Inferior parietal cortex (tissue), 1 donor: ENCODE measurements at regions not wholly inside any gene's neighbourhood (a gene's known extent, or its start where the extent isn't known, plus 50 kb on each side); places are given as distances from the start of the nearest gene placed in this dataset.

Experiments used
- DNase-seq: peaks from one replicate; pipeline ENCODE4 v3.0.0-alpha.2; 2016; ENCODE audit errors: extremely low spot score

GRCh38 chr5:136694258-136694657 lies 328.9 kb upstream of the TRPC7 start:
- DNase-seq = no peak

GRCh38 chr5:136689552-136689951 lies 324.2 kb upstream of the TRPC7 start:
- DNase-seq = no peak

- DNase-seq = no peak
Observed at GRCh38 chr5:136686192-136686872, 321.0 kb upstream of the TRPC7 start.

DNA sequence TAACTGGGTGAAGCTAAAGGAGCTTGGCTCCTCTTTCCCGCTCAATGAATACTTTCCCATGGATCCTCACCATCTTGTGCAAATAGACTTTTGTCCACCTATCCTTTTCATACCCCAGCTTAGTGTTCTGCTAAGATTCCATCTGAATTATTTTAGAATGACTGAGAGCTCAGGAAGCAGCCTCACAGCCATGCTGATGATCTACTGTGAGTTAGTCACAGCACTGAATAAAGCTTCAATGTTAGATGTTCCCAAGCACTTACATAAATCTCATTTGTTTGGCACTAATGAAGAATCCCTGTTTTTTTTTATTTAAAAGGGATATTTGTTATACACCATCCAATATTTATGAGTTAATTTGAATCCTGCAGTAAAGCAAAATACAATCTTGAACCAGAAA lies 317.6 kb upstream of the TRPC7 start:
- no peak for DNase-seq

DNA sequence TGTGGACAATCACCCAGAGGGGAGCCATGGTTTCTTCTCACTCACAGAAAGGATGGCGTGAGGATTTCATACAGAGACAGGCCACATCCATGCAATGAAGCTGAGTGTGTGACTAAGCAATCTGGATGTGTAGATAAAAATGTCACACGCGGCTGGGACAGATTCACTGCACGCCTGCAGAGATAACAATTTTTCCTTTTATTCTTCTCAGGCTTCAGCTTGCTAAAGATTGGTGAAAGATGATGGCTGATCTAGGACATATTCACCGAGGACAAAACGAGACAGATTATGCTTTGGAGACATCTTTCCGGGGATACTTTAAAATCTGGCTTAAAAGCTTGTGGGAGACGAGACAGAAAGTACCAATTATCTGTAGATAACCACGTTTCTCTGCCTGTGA lies 313.9 kb upstream of the TRPC7 start:
- no peak for DNase-seq

- no peak for DNase-seq
Observed at GRCh38 chr5:136677217-136677616, 311.9 kb upstream of the TRPC7 start.

GRCh38 chr5:136676685-136677084 lies 311.3 kb upstream of the TRPC7 start:
- DNase-seq = no peak

GRCh38 chr5:136675769-136676168 lies 310.4 kb upstream of the TRPC7 start:
- DNase-seq = no peak

DNA sequence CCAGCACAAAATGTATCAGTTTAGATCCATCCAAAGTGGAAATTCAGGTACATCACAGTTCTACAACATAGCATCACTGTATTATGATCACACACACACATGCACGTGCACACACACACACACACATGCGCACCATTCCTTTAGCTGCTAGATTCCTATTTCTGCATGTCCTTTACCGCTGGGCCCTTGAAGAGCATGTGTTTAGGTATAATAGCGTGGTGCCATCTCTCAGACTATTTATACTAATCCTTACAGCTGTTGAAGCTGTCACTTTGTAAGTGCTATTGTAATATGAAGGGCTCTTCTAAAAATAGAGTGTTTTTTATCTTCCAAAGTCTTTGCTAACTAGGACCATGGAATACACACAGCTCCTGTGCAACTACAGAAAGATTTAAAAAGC lies 308.8 kb upstream of the TRPC7 start:
- no peak for DNase-seq

- no peak for DNase-seq
Observed at GRCh38 chr5:136667789-136668188, 302.4 kb upstream of the TRPC7 start.

GRCh38 chr5:136666970-136667620 lies 301.8 kb upstream of the TRPC7 start:
- no peak for DNase-seq

GRCh38 chr5:136665331-136665730 lies 300.0 kb upstream of the TRPC7 start:
- DNase-seq = peak; percentile 8

DNA sequence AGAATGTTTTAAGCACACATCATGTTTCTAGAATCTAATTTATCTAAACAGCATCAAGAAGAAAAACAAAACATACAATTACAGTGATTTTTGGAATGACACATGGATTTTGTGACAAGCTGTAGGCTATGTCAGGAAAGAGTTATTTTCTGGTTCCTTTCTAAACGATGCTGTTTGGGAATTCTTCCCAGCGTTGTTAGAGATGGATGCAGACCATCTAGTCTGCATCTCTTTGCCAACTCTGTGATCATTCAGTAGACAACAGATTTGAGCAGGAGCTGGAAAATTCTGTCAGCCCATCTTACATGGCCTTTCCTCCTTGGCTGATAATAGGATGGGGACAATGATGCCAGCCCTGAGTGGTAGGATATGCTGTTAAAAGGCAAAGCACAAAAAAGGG lies 295.7 kb upstream of the TRPC7 start:
- DNase-seq = no peak

- no peak for DNase-seq
Observed at GRCh38 chr5:136656811-136657210, 291.5 kb upstream of the TRPC7 start.

GRCh38 chr5:136655468-136655867 lies 290.1 kb upstream of the TRPC7 start:
- DNase-seq = no peak

- DNase-seq = no peak
Observed at GRCh38 chr5:136646915-136647314, 281.6 kb upstream of the TRPC7 start.

GRCh38 chr5:136642976-136643375 lies 277.6 kb upstream of the TRPC7 start:
- no peak for DNase-seq

GRCh38 chr5:136639616-136640015 lies 274.3 kb upstream of the TRPC7 start:
- DNase-seq = no peak

GRCh38 chr5:136638084-136638483 lies 272.7 kb upstream of the TRPC7 start:
- no peak for DNase-seq

DNA sequence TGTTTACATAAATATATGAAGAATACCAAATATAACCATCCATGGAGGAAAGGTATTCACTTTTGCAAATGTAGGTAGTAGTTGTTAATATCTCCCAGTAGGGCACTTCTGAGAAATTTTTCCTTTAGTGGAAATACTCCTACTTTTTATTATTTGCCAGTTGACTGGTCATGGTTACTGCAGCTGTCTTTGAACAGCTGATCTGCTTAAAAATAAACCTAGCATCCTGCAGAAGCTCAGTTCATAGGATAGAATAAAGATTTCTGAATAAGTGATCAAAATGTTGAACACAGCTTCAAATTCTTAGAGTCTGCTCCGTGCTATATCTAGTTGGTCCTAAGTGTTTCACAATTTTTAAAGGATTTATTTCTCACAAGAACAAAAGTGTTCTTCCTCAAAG lies 270.7 kb upstream of the TRPC7 start:
- no peak for DNase-seq

DNA sequence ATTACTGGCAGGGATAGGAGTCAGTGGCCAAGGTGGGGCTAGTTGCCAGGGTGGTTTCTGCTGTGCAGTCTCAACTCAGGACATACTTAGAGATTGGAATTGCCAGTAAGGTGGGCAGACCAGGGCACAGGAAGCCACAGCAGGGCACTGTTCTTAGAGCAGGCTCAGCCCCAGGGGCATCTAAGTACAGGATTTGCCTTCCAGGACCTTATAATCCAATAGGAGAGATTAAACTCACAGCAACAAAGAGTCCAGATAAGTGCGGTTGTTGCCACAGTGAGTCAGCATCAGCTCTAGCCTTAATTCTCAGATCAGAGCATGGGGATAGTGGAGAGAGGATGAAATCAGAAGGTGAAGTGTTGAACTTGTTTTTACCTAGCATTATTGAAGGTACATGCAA lies 265.8 kb upstream of the TRPC7 start:
- DNase-seq = no peak

GRCh38 chr5:136629125-136629792 lies 263.9 kb upstream of the TRPC7 start:
- no peak for DNase-seq

- no peak for DNase-seq
Observed at GRCh38 chr5:136626531-136626930, 261.2 kb upstream of the TRPC7 start.
